ENCODE measurements at regions not wholly inside any gene's neighbourhood (a gene's known extent, or its start where the extent isn't known, plus 50 kb on each side); places are given as distances from the start of the nearest gene placed in this dataset.

GRCh38 chr7:125568799-125569198 is 639.2 kb upstream of the POT1 start:
- ATAC-seq (ENCODE audit: insufficient read depth, low FRiP score), result no peak
- WGBS, 2 donors, result 82 to 88% methylated on average over 4 of the region's 4 CpGs
- no peak for TF ChIP-seq CTCF (IDR thresholded peaks at IDR 0.05; ENCODE audit: control extremely low read depth, extremely low read depth)
- no peaks in the 10 kb centered on the region for H3K36me3 ChIP-seq (ENCODE audit: control insufficient read depth in 4 of 4, insufficient read depth in 4 of 4, low read length in 4 of 4)
- H3K27ac ChIP-seq (ENCODE audit: low read depth in 1 of 2, low read length in 1 of 2), result no peak overlapping the region
- H3K27me3 ChIP-seq (ENCODE audit: control insufficient read depth in 3 of 3, insufficient read depth in 3 of 3, low read length in 2 of 3), result no peaks in the 10 kb centered on the region
- no peak overlapping the region for H3K4me3 ChIP-seq
- peaks cover 0 to 2% (median 0%) of the 10 kb centered on the region in 4 donors for H3K9me3 ChIP-seq (ENCODE audit: control insufficient read depth in 4 of 4, insufficient read depth in 3 of 4, low read length in 3 of 4)
- H3K9ac ChIP-seq (ENCODE audit: insufficient read depth in 1 of 2, low read length in 2 of 2), result no peak overlapping the region
- DNase-seq, result no peak
- no peaks in the 10 kb centered on the region for H3K4me1 ChIP-seq (ENCODE audit: control insufficient read depth in 5 of 5, insufficient read depth in 5 of 5, low read length in 5 of 5)

GRCh38 chr7:125567686-125568085 is 638.1 kb upstream of the POT1 start:
- no peak overlapping the region for H3K4me3 ChIP-seq
- no peaks in the 10 kb centered on the region for H3K4me1 ChIP-seq (ENCODE audit: control insufficient read depth in 5 of 5, insufficient read depth in 5 of 5, low read length in 5 of 5)
- no peaks in the 10 kb centered on the region for H3K36me3 ChIP-seq (ENCODE audit: control insufficient read depth in 4 of 4, insufficient read depth in 4 of 4, low read length in 4 of 4)
- 88 to 92% methylated on average over 2 of the region's 2 CpGs for WGBS, 2 donors
- peaks cover 0 to 2% (median 0%) of the 10 kb centered on the region in 4 donors for H3K9me3 ChIP-seq (ENCODE audit: control insufficient read depth in 4 of 4, insufficient read depth in 3 of 4, low read length in 3 of 4)
- ATAC-seq (ENCODE audit: insufficient read depth, low FRiP score) (no peak), DNase-seq (no peak)
- no peaks in the 10 kb centered on the region for H3K27me3 ChIP-seq (ENCODE audit: control insufficient read depth in 3 of 3, insufficient read depth in 3 of 3, low read length in 2 of 3)
- no peak overlapping the region for H3K27ac ChIP-seq (ENCODE audit: low read depth in 1 of 2, low read length in 1 of 2)
- H3K9ac ChIP-seq (ENCODE audit: insufficient read depth in 1 of 2, low read length in 2 of 2), result no peak overlapping the region
- TF ChIP-seq CTCF (IDR thresholded peaks at IDR 0.05; ENCODE audit: control extremely low read depth, extremely low read depth), result no peak

- DNase-seq (peak in 1 of 3 donors; percentile 1), ATAC-seq (ENCODE audit: insufficient read depth, low FRiP score) (no peak)
- Histone ChIP-seq H3K36me3 (ENCODE audit: control insufficient read depth in 4 of 4, insufficient read depth in 4 of 4, low read length in 4 of 4) (no peaks in the 10 kb centered on the region), H3K27ac (ENCODE audit: low read depth in 1 of 2, low read length in 1 of 2) (no peak overlapping the region), H3K9ac (ENCODE audit: insufficient read depth in 1 of 2, low read length in 2 of 2) (no peak overlapping the region), H3K9me3 (ENCODE audit: control insufficient read depth in 4 of 4, insufficient read depth in 3 of 4, low read length in 3 of 4) (peaks cover 0 to 2% (median 0%) of the 10 kb centered on the region in 4 donors), H3K27me3 (ENCODE audit: control insufficient read depth in 3 of 3, insufficient read depth in 3 of 3, low read length in 2 of 3) (no peaks in the 10 kb centered on the region), H3K4me3 (no peak overlapping the region), H3K4me1 (ENCODE audit: control insufficient read depth in 5 of 5, insufficient read depth in 5 of 5, low read length in 5 of 5) (no peaks in the 10 kb centered on the region)
- WGBS, 2 donors, result 73 to 80% methylated on average over 12 of the region's 12 CpGs
- no peak for TF ChIP-seq CTCF (IDR thresholded peaks at IDR 0.05; ENCODE audit: control extremely low read depth, extremely low read depth)
Measured at GRCh38 chr7:125563964-125564529, 634.4 kb upstream of the POT1 start.

GRCh38 chr7:125563557-125563956 is 633.9 kb upstream of the POT1 start:
- ATAC-seq (ENCODE audit: insufficient read depth, low FRiP score), result no peak
- H3K27me3 ChIP-seq (ENCODE audit: control insufficient read depth in 3 of 3, insufficient read depth in 3 of 3, low read length in 2 of 3), result no peaks in the 10 kb centered on the region
- no peak overlapping the region for H3K27ac ChIP-seq (ENCODE audit: low read depth in 1 of 2, low read length in 1 of 2)
- no peaks in the 10 kb centered on the region for H3K4me1 ChIP-seq (ENCODE audit: control insufficient read depth in 5 of 5, insufficient read depth in 5 of 5, low read length in 5 of 5)
- peaks cover 0 to 2% (median 0%) of the 10 kb centered on the region in 4 donors for H3K9me3 ChIP-seq (ENCODE audit: control insufficient read depth in 4 of 4, insufficient read depth in 3 of 4, low read length in 3 of 4)
- TF ChIP-seq CTCF (IDR thresholded peaks at IDR 0.05; ENCODE audit: control extremely low read depth, extremely low read depth), result no peak
- no peak overlapping the region for H3K9ac ChIP-seq (ENCODE audit: insufficient read depth in 1 of 2, low read length in 2 of 2)
- 85 to 92% methylated on average over 9 of the region's 9 CpGs for WGBS, 2 donors
- H3K4me3 ChIP-seq, result no peak overlapping the region
- no peaks in the 10 kb centered on the region for H3K36me3 ChIP-seq (ENCODE audit: control insufficient read depth in 4 of 4, insufficient read depth in 4 of 4, low read length in 4 of 4)
- no peak for DNase-seq

All from lung (tissue), 11 donors.